Hematopoietic multipotent progenitor cell (in vitro differentiated cells): ENCODE measurements at regions not wholly inside any gene's neighbourhood (a gene's known extent, or its start where the extent isn't known, plus 50 kb on each side); places are given as distances from the start of the nearest gene placed in this dataset.
"Not testable (repeated sequence)": the region's sequence is repeated elsewhere in the genome, so short reads cannot be mapped to it uniquely, and the experiment has no call there.

Source experiments
- DNase-seq, 3 donors: peaks; one replicate each; pipeline ENCODE4 v3.0.0-alpha.2; 2011 to 2015; ENCODE audit warnings: low read depth in 2 of 3, low spot score in 2 of 3

DNA sequence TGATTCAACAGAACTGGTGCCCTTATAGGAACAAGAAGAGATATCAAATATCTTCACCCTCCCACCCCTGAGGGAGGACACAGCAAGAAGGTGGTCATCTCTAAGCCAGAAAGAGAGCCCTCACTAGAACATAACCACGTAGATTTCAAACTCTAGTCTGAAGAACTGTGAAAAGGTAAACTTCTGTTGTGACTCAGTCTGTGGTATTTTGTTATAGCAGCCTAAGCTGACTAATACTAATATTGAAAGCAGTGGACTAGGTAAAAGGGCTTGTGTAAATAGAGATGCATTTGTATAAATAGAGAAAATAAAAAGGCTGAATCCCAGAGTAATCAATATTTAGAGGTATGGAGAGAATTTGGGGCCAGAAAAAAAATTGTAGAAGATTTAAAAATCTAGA, 157.6 kb upstream of the CCNH start:
- DNase-seq: no peak

DNA sequence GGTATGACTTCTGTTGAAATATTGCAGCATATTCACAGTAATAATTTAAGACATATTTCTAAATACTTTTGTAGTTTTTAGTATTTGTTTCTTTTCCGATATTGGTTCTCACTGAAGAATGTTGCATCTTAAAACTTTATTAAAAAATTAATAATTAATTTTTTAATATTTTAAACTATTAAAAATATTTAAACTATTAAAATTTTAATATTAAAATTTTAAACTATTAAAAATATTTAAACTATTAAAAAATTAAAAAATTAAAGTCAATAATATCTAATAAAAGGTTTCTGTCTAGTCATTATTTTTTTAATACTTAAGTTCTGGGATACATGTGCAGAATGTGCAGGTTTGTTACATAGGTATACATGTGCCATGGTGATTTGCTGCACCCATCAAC, 149.3 kb upstream of the CCNH start:
- no peak for DNase-seq

DNA sequence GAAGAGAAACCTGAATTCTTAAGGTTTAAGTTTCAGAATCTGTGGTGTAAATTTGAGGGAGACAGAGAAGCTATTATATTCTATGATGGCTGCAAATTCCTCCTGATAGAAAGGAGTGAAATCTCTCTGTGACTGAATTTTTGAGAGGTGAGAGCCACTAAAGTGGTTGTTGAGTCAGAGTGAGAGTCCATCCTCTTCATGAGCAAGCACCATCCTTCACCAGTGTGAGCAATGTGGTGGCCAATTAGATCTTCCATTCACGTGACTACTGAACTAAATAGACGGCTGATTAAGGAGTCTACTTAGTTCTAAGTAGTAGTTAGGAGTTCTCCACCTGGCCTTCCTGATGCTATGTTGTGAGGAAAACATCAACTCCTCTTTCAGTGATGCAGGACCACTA, 147.8 kb upstream of the CCNH start:
- no peak for DNase-seq

DNA sequence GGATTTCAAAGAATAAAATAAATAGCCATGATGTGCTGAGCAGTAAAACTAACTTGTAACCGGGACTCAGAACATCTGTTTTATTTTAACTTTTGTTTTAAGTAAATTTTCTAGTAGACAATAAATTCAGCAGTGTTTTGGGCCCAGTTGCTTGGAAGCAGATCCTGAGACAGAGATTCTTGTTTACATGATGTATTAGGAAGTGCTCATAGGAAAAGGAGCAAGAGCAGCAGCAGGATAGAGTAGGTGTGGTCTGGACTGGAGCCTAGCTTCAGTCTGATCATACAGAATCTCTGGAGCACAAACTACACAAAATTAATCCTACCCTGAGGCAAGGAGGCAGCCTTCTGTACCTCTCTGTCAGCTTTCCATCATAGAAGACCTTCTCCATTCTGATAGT, 139.2 kb upstream of the CCNH start:
- no peak for DNase-seq

DNA sequence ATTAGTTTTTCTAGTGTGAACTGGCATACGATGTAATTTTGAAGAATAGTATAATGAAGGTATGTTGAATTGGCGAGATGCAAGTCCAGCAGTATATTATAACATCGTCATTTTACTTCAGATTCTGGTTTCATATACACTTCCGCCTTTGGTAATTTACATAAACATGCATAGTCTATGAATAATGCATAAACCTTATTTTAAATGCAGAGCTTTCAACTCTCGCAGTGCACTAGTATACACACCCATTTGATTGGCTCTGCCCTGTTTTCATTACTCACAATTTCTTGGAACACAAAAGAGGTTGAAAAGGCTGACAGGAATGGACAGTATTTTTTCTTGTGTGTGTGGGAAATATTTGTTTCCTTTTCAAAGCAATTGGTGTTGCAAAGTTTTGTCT, 128.9 kb upstream of the CCNH start:
- DNase-seq: no peak

DNA sequence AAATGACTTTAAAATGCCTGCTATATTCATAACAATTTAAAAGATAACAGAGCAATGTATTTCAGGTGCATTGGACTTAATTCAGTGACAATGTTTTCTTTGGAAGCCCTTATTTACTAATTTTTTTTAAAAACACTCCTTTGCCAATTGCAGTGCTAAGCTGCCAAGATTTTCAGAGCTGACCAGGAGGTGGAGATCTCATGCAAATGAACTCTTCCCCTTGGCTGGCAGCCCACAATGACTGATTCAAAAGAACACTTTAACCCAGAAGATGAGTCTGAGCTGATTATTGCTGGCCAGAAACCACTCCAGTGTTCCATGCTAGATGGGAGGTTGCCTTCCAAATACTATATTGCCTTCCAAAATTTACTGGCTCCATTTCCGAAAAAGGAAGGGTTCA, 128.3 kb upstream of the CCNH start:
- DNase-seq: no peak

DNA sequence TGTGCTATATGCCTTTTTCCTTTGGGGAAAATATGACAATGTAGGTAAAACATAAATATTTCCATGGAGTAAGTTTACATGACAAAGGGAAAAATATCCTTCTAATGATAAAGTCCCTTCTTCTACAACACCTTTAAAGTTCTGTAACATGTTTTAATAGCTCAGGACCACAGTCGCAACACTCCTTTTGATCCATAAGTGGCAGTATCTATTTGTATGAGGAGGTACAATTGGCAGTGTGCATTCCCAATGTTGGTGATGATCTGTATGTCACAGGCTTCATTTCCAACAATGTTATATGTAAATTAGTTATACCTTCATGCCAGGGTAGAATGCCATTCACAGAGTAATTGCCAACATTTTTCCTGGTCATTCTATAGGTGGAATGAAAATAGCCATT, 127.1 kb upstream of the CCNH start:
- DNase-seq: no peak

DNA sequence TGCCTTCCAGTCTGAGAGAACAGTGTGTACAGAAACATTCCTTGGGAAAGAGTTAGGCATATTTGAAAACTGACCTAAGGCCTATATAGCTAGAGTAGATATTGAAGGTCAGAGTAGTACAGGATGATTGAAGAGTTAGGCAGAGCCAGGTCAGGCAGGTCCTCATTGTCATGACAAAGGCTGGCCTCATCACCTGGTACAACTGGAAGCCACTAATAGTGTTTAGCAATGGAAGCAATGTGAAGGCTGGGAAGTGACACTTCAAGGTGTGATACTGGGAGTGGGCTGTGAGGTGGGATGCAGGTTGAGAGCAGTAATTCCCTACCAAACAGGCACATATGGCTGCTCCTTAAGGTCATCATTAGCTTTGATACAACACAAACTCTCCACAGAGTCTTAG, 123.6 kb upstream of the CCNH start:
- DNase-seq: no peak

DNA sequence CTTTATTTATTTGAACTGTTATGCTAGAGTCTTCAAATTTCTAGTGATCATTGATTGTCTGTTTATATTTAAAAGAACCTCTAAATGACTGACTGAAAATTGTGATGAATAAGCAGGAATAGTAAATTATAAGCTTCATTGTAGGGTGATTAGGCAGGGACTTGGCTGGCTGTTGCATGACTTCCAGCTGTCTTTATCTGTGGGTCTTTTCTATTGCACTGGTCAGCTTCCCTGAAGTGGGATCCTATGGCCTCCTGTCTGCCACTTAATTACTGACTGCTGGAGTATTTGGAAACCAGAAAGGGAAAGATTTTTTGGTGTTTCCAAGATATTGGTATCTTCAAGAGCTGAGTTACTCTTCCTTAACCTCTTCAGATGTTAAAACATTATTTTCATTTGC, 123.0 kb upstream of the CCNH start:
- no peak for DNase-seq

DNA sequence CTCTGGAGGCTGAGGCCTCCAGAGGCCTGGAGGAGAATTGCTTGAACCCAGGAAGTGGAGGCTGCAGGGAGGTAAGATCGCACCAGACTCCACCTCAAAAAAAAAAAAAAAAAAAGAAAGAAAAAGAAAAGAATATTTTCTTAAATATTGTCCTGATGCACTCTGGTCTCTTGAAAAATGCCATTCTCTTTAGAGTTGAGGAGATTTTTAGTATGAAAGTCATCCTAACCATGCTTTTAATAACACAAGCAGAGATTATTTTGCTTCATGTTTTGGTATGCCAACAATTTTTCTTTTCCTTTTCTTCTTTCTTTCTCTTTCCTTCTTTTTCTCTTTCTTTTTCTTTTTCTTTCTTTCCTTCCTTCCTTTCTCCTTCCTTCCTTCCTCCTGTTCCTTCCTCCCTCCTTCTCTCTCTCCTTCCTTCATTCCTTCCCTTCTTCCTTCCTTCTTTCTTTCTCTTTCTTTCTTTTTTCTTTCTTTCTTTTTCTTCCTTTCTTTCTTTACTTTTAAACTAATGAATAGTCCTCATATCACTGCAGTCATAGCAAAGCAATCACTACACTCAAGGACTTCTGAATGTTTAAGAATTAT, 116.9 kb upstream of the CCNH start:
- DNase-seq: no peak

DNA sequence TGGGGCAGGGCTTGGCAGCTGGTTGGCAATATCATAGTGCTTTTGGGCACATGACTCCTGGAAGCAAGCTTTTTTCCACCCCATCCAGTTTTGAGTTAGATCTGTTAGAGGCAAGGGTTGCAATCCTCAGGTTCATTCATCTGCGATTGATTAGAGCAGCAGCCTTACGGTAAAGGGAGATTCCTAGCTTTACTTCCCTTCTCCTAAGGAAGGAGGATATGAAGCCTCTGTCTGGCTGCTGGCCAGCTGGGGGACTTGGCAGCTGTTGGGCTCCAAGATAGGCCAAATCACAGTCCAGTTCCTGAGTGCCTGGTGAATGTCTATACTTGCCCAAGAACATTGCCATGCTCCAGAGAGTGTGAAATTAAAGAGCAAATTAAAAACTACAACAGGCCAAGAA, 113.4 kb upstream of the CCNH start:
- DNase-seq: no peak

DNA sequence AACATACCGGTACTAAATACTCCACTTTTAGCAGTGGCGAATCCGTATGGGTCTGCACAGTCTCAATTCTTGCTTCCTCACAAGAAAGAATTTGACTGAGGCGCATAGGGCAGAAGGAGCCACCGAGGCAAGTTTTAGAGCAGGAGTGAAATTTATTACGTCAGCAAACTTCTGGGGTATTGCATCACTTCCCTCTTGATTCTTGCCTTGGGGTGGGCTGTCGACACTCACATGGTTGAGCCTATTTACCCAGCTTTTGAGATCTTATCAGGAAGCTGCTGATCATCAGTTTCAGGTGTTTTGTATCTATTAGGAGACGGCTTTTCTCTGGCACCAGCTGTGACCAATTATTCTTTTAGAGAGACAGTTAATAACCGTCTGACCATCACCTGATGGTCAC, 111.5 kb upstream of the CCNH start:
- no peak for DNase-seq

DNA sequence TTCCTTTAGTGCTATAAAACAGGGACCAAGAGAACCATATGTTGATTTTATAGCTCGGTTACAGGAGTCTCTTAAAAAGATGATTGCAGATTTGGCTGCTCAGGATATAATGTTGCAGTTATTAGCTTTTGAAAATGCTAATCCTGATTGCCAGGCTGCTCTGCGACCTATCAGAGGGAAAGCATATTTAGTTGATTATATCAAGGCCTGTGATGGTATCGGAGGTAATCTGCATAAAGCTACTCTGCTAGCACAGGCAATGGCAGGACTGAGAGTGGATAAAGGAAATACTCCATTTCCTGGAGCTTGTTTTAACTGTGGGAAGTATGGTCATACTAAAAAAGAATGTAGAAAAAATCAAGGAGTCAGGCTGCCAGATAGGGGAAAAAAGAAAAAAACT, 99.0 kb upstream of the CCNH start:
- not testable (repeated sequence) for DNase-seq

DNA sequence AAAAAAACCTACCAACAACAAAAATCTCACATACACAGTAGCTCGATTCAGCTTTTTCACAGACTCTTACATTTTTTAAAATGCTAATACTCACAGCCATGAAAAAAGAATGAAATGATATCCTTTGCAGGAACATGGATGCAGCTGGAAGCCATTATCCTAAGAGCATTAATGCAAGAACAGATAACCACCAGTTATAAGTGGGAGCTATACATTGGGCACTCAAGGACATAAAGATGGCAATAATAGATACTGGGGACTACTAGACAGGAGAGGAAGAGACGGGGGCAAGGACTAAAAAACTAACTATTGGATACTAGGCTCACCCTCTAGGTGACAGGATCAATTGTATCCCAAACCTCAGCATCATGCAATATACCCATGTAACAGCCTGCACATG, 90.3 kb upstream of the CCNH start:
- DNase-seq: no peak

DNA sequence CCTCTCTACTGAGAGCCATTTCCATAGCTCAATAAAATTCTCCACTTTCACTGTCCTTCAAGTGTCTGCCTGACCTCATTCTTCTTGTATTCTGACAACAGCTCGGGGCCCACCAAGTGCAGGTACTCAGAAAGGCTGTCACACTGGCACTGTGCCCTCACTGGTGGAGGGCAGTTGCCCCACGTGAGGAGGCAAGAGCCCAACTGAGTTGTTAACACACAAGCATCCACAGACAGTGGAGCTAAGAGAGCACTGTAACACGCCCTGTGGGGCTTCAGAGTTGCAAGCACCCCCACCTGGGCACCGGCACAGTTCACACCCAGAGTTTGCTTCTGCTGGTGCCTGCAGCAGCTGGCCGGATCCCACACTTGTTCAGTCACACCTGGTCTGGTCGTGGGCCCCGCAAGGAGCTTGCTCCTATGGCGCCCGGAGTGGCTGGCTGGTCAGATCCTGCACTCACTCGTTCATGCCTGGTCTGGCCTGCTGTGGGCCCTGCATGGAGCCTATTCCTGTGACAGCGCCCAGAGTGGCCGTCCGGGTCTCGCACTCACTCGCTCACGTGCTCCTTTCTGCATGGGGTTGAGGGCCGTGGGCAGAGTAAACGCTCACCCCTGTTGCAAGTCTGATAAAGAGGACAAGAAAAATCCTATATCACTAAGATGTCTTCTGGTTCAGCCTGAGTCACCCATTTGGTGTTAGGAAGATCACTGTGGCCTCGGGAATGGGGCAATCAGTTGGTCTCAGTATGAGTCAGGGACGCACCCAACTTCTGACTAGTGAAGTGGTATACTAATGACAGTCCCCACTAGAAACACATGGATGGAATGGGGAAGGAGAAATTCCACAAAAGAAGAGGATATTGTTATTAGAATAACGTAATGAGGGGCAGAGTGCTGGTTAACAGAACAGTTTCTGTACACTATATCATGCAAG, 87.0 kb upstream of the CCNH start:
- no peak for DNase-seq
